GM12878 (cell line): ENCODE measurements at regions not wholly inside any gene's neighbourhood (a gene's known extent, or its start where the extent isn't known, plus 50 kb on each side); places are given as distances from the start of the nearest gene placed in this dataset.

Source experiments
- ATAC-seq: fragments of 200-7000 bp; cut with Tn5 transposase; 3 replicates; pipeline ENCODE4 v1.9.1; 2020; ENCODE audit warnings: mild to moderate bottlenecking, moderate library complexity
- BruUV-seq: library from RNA; stranded (reverse); fragments of 400-500 nt; replicated peaks from 2 replicates; lab custom pipeline; 2021; lab: Mats Ljungman, UMichigan
- CTCF ChIA-PET: fragments of 300-600 bp; sonication (Branson Sonifier 250); formaldehyde crosslinking; extraction: SDS; loops from one replicate; lab custom pipeline; 2021; ENCODE audit warnings: inconsistent platforms; lab: Yijun Ruan, JAX
- POLR2A ChIA-PET: fragments of 350-600 bp; formaldehyde crosslinking; extraction: SDS; loops from one replicate; lab custom pipeline; 2021; ENCODE audit warnings: inconsistent platforms; lab: Charles Lee
- RAD21 ChIA-PET: fragments of 300-600 bp; sonication (Branson Sonifier 250); formaldehyde crosslinking; loops from one replicate; lab custom pipeline; 2023; ENCODE audit warnings: antibody characterized with exemption; ENCODE audit not compliant: unreplicated experiment; lab: Charles Lee
- SMC1A ChIA-PET: fragments of 300-600 bp; sonication (Branson Sonifier 250); formaldehyde crosslinking; loops from one replicate; lab custom pipeline; 2023; ENCODE audit not compliant: unreplicated experiment, uncharacterized antibody; lab: Charles Lee
- DNase-seq: peaks from one replicate; pipeline ENCODE4 v3.0.0-alpha.2; 2011; ENCODE audit warnings: low read depth, low spot score
- FAIRE-seq: peaks from 3 replicates; lab custom pipeline; 2011; peaks lifted over from hg19 to GRCh38; lab: Jason Lieb, UNC
- H2AFZ ChIP-seq: 2 replicates; pipeline ENCODE4 v1.6.0; 2011; ENCODE audit warnings: low read depth, low read length, control low read depth; ENCODE audit not compliant: control insufficient read depth
- H3K27ac ChIP-seq: 2 replicates; pipeline ENCODE4 v1.5.1; 2011; ENCODE audit warnings: control low read depth; ENCODE audit not compliant: control insufficient read depth, insufficient read depth
- H3K27me3 ChIP-seq, 2 experiments: replicated peaks in 1 of 2; 2 replicates each; pipeline versions ENCODE4 v1.6.0 to v1.6.1; 2011; ENCODE audit warnings: low read length in 1 of 2; ENCODE audit not compliant: control insufficient read depth in 2 of 2, insufficient read depth in 2 of 2
- H3K36me3 ChIP-seq, 2 experiments: 2 replicates each; pipeline ENCODE4 v1.5.1; 2011; ENCODE audit warnings: low read length in 1 of 2; ENCODE audit not compliant: control insufficient read depth in 2 of 2, insufficient read depth in 2 of 2
- H3K4me1 ChIP-seq: 2 replicates; pipeline ENCODE4 v1.6.1; 2011; ENCODE audit warnings: mild to moderate bottlenecking, low read length, moderate library complexity, mixed read lengths; ENCODE audit not compliant: control insufficient read depth, insufficient read depth
- H3K4me2 ChIP-seq: 2 replicates; pipeline ENCODE4 v1.6.0; 2011; ENCODE audit warnings: control low read depth; ENCODE audit not compliant: control insufficient read depth, insufficient read depth
- H3K4me3 ChIP-seq: fragments of 200-600 bp; sonication (generic); 2 replicates; pipeline ENCODE4 v1.5.1; 2016
- H3K79me2 ChIP-seq: 2 replicates; pipeline ENCODE4 v1.6.0; 2011; ENCODE audit warnings: low read length; ENCODE audit not compliant: control insufficient read depth, insufficient read depth
- H3K9ac ChIP-seq: 2 replicates; pipeline ENCODE4 v1.8.0; 2011; ENCODE audit warnings: low read length, control low read depth, mixed read lengths; ENCODE audit not compliant: control insufficient read depth, insufficient read depth
- H3K9me3 ChIP-seq: replicated peaks from 3 replicates; pipeline ENCODE4 v1.5.1; 2011; ENCODE audit warnings: mild to moderate bottlenecking, low read length; ENCODE audit not compliant: control insufficient read depth, insufficient read depth
- H4K20me1 ChIP-seq: 2 replicates; pipeline ENCODE4 v1.6.0; 2011; ENCODE audit not compliant: control insufficient read depth, insufficient read depth
- CHD1 ChIP-seq: IDR thresholded peaks from 2 replicates; pipeline ENCODE4 v1.6.1; 2012; ENCODE audit warnings: low read depth, low read length, improper control_type of control experiment
- E2F4 ChIP-seq: IDR thresholded peaks from 2 replicates; pipeline ENCODE4 v1.6.1; 2012; ENCODE audit warnings: low read depth, low read length, improper control_type of control experiment
- GATAD2B ChIP-seq: fragments of 450-650 bp; conservative IDR thresholded peaks from 2 replicates; pipeline ENCODE4 v1.6.1; 2017; ENCODE audit warnings: low read depth, mild to moderate bottlenecking, moderate library complexity
- PBX3 ChIP-seq: IDR thresholded peaks from 2 replicates; pipeline ENCODE4 v1.6.1; 2011; ENCODE audit warnings: mild to moderate bottlenecking, low read depth, low read length, moderate library complexity; ENCODE audit not compliant: insufficient replicate concordance
- POLR2AphosphoS2 ChIP-seq: IDR thresholded peaks from 2 replicates; pipeline ENCODE4 v1.6.1; 2011; ENCODE audit warnings: low read depth, mild to moderate bottlenecking, low read length, improper control_type of control experiment, moderate library complexity
- RB1 ChIP-seq: fragments of 450-650 bp; formaldehyde crosslinking; IDR thresholded peaks from 2 replicates; pipeline ENCODE4 v1.6.1; 2017; ENCODE audit warnings: mild to moderate bottlenecking, borderline replicate concordance
- SIN3A ChIP-seq: IDR thresholded peaks from 2 replicates; pipeline ENCODE4 v1.6.1; 2012; ENCODE audit warnings: low read depth, low read length, improper control_type of control experiment
- TCF3 ChIP-seq: IDR thresholded peaks from 2 replicates; pipeline ENCODE4 v1.6.1; 2012; ENCODE audit warnings: low read depth, mild to moderate bottlenecking, low read length, borderline replicate concordance; ENCODE audit not compliant: insufficient read depth
- USF1 ChIP-seq: IDR thresholded peaks from 2 replicates; pipeline ENCODE4 v1.6.1; 2011; ENCODE audit warnings: borderline replicate concordance, low read depth, mild to moderate bottlenecking, moderate library complexity, mixed read lengths, low read length; ENCODE audit not compliant: insufficient read depth; ENCODE audit errors: extremely low read length
- ZBTB11 ChIP-seq: fragments of 450-650 bp; formaldehyde crosslinking; IDR thresholded peaks from 2 replicates; pipeline ENCODE4 v1.5.0; 2022; ENCODE audit warnings: mild to moderate bottlenecking, missing genetic modification characterization
- in situ Hi-C: fragments of 300-500 bp; cut with MboI; formaldehyde crosslinking; loops from 9 replicates; pipeline ENCODE4 v1.14.3; 2018; ENCODE audit warnings: mixed read lengths
- intact Hi-C: fragments of 100-400 bp; cut with micrococcal nuclease; formaldehyde crosslinking; loops from one replicate; pipeline ENCODE4 v1.14.2; 2022; ENCODE audit not compliant: unreplicated experiment
- TF ChIP-seq, protein P1 (sequence below): fragments of 450-650 bp; IDR thresholded peaks from 2 replicates; pipeline ENCODE4 v1.6.1; 2014; ENCODE audit warnings: mild to moderate bottlenecking
- TF ChIP-seq, protein P2 (sequence below): fragments of 450-650 bp; IDR thresholded peaks from 2 replicates; pipeline ENCODE4 v1.6.1; 2017; ENCODE audit warnings: mild to moderate bottlenecking, moderate library complexity

DNA sequence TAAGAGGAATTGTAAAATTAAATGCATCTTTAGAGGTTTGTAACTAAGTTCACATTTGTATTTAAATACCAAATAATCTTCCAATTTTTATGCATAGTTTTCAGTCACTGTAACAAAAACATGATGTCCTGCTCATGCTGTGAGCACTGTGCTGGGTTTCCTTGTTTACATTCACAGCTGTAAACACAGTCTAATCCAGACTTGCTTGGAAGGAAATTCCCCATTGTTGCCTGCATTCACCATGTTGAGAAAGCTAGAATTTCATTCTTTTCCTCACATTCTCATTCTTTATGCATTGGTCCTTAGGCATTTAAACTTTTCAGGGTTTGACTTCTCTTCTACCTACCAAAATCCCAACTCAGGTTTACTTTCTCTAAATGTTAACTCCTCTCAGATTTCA, 242.0 kb upstream of the TBX18 start:
- no peak for TF ChIP-seq POLR2AphosphoS2
- no peak for TF ChIP-seq PBX3
- no peak for TF ChIP-seq E2F4
- TF ChIP-seq CHD1 = no peak
- TF ChIP-seq ZBTB11 (CRISPR knock-in tag) = no peak
- TF ChIP-seq RB1 = no peak
- no peak for TF ChIP-seq SIN3A
- no peak for TF ChIP-seq USF1
- TF ChIP-seq, protein P1, sequence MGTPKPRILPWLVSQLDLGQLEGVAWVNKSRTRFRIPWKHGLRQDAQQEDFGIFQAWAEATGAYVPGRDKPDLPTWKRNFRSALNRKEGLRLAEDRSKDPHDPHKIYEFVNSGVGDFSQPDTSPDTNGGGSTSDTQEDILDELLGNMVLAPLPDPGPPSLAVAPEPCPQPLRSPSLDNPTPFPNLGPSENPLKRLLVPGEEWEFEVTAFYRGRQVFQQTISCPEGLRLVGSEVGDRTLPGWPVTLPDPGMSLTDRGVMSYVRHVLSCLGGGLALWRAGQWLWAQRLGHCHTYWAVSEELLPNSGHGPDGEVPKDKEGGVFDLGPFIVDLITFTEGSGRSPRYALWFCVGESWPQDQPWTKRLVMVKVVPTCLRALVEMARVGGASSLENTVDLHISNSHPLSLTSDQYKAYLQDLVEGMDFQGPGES = no peak
- TF ChIP-seq, protein P2, sequence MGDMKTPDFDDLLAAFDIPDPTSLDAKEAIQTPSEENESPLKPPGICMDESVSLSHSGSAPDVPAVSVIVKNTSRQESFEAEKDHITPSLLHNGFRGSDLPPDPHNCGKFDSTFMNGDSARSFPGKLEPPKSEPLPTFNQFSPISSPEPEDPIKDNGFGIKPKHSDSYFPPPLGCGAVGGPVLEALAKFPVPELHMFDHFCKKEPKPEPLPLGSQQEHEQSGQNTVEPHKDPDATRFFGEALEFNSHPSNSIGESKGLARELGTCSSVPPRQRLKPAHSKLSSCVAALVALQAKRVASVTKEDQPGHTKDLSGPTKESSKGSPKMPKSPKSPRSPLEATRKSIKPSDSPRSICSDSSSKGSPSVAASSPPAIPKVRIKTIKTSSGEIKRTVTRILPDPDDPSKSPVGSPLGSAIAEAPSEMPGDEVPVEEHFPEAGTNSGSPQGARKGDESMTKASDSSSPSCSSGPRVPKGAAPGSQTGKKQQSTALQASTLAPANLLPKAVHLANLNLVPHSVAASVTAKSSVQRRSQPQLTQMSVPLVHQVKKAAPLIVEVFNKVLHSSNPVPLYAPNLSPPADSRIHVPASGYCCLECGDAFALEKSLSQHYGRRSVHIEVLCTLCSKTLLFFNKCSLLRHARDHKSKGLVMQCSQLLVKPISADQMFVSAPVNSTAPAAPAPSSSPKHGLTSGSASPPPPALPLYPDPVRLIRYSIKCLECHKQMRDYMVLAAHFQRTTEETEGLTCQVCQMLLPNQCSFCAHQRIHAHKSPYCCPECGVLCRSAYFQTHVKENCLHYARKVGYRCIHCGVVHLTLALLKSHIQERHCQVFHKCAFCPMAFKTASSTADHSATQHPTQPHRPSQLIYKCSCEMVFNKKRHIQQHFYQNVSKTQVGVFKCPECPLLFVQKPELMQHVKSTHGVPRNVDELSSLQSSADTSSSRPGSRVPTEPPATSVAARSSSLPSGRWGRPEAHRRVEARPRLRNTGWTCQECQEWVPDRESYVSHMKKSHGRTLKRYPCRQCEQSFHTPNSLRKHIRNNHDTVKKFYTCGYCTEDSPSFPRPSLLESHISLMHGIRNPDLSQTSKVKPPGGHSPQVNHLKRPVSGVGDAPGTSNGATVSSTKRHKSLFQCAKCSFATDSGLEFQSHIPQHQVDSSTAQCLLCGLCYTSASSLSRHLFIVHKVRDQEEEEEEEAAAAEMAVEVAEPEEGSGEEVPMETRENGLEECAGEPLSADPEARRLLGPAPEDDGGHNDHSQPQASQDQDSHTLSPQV = no peak
- no peak for TF ChIP-seq TCF3
- no peak for TF ChIP-seq GATAD2B
- TF ChIP-seq, all 136 proteins: peak for 0
- ChIA-PET CTCF (no interaction called here), RAD21 (no interaction called here), POLR2A (no interaction called here), SMC1A (no interaction called here)
- in situ Hi-C loops (no loop called here), intact Hi-C loops (no loop called here)
- Histone ChIP-seq H3K9ac (no peak overlapping the region), H3K4me1 (no peaks in the 10 kb centered on the region), H2AFZ (no peak overlapping the region), H3K4me3 (no peak overlapping the region), H3K4me2 (no peak overlapping the region), H4K20me1 (no peaks in the 10 kb centered on the region), H3K79me2 (no peaks in the 10 kb centered on the region), H3K36me3 (no peaks in the 10 kb centered on the region), H3K27ac (no peak overlapping the region), H3K9me3 (no peaks in the 10 kb centered on the region), H3K27me3 (no peaks in the 10 kb centered on the region)
- DNase-seq = no peak
- FAIRE-seq = no peak
- BruUV-seq = no TSS peak
- no peak for ATAC-seq
